ENCODE measurements at regions not wholly inside any gene's neighbourhood (a gene's known extent, or its start where the extent isn't known, plus 50 kb on each side); places are given as distances from the start of the nearest gene placed in this dataset.

GRCh38 chr15:38899300-38899699 lies 334.7 kb upstream of the RASGRP1 start:
- Histone ChIP-seq H3K36me3 (replicated peaks in 1 of 2; ENCODE audit: control insufficient read depth in 1 of 2, insufficient read depth in 2 of 2, low read length in 2 of 2) (no peaks in the 10 kb centered on the region), H3K27ac (ENCODE audit: low read depth in 1 of 2, low read length in 2 of 2) (no peak overlapping the region), H3K9me3 (replicated peaks in 1 of 2; ENCODE audit: control insufficient read depth in 1 of 2, insufficient read depth in 1 of 2, low read length in 2 of 2) (peaks cover 2 to 3% of the 10 kb centered on the region in 2 donors), H2AFZ (ENCODE audit: insufficient read depth, low read depth, low read length, poor library complexity, severe bottlenecking) (no peak overlapping the region), H3K4me2 (replicated peaks; ENCODE audit: extremely low read depth, low read length, poor library complexity, severe bottlenecking) (no peak overlapping the region), H4K20me1 (ENCODE audit: insufficient read depth, low read length) (no peaks in the 10 kb centered on the region), H3K4me1 (ENCODE audit: control insufficient read depth in 1 of 2, insufficient read depth in 2 of 2, low read length in 2 of 2) (no peaks in the 10 kb centered on the region), H3K27me3 (ENCODE audit: control insufficient read depth in 2 of 2, insufficient read depth in 2 of 2, low read length in 2 of 2) (no peaks in the 10 kb centered on the region), H3K4me3 (replicated peaks in 1 of 3; ENCODE audit: low read depth in 2 of 3, low read length in 3 of 3) (no peak overlapping the region), H3K9ac (ENCODE audit: insufficient read depth, low read length, poor library complexity, severe bottlenecking) (no peak overlapping the region), H3K79me2 (ENCODE audit: insufficient read depth, low read length) (no peaks in the 10 kb centered on the region)
- no peak for TF ChIP-seq CTCF (IDR thresholded peaks at IDR 0.05)
- H3K4me1 Mint-ChIP-seq: no peaks in the 10 kb centered on the region
- intact Hi-C loops (cut with micrococcal nuclease): no loop called here
- H3K36me3 Mint-ChIP-seq: no peaks in the 10 kb centered on the region
- H3K27me3 Mint-ChIP-seq (ENCODE audit: low read depth in 3 of 3): peaks cover 2 to 4% (median 2%) of the 10 kb centered on the region in 3 donors
- H3K4me3 Mint-ChIP-seq: no peak overlapping the region
- WGBS (ENCODE audit: insufficient coverage): no CpG with 5 or more reads among the region's 2 CpGs
- H3K9me3 Mint-ChIP-seq: peaks cover 0 to 16% (median 3%) of the 10 kb centered on the region in 7 donors
- no peak for DNase-seq
- no peak overlapping the region for H3K27ac Mint-ChIP-seq

GRCh38 chr15:38904298-38904697 lies 339.7 kb upstream of the RASGRP1 start:
- Histone ChIP-seq H3K79me2 (ENCODE audit: insufficient read depth, low read length) (no peaks in the 10 kb centered on the region), H3K27me3 (ENCODE audit: control insufficient read depth in 2 of 2, insufficient read depth in 2 of 2, low read length in 2 of 2) (no peaks in the 10 kb centered on the region), H3K36me3 (replicated peaks in 1 of 2; ENCODE audit: control insufficient read depth in 1 of 2, insufficient read depth in 2 of 2, low read length in 2 of 2) (no peaks in the 10 kb centered on the region), H2AFZ (ENCODE audit: insufficient read depth, low read depth, low read length, poor library complexity, severe bottlenecking) (no peak overlapping the region), H3K9ac (ENCODE audit: insufficient read depth, low read length, poor library complexity, severe bottlenecking) (no peak overlapping the region), H3K9me3 (replicated peaks in 1 of 2; ENCODE audit: control insufficient read depth in 1 of 2, insufficient read depth in 1 of 2, low read length in 2 of 2) (peaks cover 2 to 3% of the 10 kb centered on the region in 2 donors), H3K4me3 (replicated peaks in 1 of 3; ENCODE audit: low read depth in 2 of 3, low read length in 3 of 3) (no peak overlapping the region), H3K27ac (ENCODE audit: low read depth in 1 of 2, low read length in 2 of 2) (no peak overlapping the region), H3K4me1 (ENCODE audit: control insufficient read depth in 1 of 2, insufficient read depth in 2 of 2, low read length in 2 of 2) (no peaks in the 10 kb centered on the region), H3K4me2 (replicated peaks; ENCODE audit: extremely low read depth, low read length, poor library complexity, severe bottlenecking) (no peak overlapping the region), H4K20me1 (ENCODE audit: insufficient read depth, low read length) (no peaks in the 10 kb centered on the region)
- TF ChIP-seq CTCF (IDR thresholded peaks at IDR 0.05): no peak
- H3K4me3 Mint-ChIP-seq: no peak overlapping the region
- intact Hi-C loops (cut with micrococcal nuclease): no loop called here
- WGBS (ENCODE audit: insufficient coverage): 94% methylated on average over 3 of the region's 4 CpGs
- peaks cover 0 to 16% (median 7%) of the 10 kb centered on the region in 7 donors for H3K9me3 Mint-ChIP-seq
- H3K27ac Mint-ChIP-seq: no peak overlapping the region
- H3K4me1 Mint-ChIP-seq: no peaks in the 10 kb centered on the region
- H3K36me3 Mint-ChIP-seq: no peaks in the 10 kb centered on the region
- DNase-seq: no peak
- H3K27me3 Mint-ChIP-seq (ENCODE audit: low read depth in 3 of 3): peaks cover 2% of the 10 kb centered on the region in 3 donors
